Globus pallidus (tissue), 1 donor: ENCODE measurements at regions not wholly inside any gene's neighbourhood (a gene's known extent, or its start where the extent isn't known, plus 50 kb on each side); places are given as distances from the start of the nearest gene placed in this dataset.

Experiments used
- DNase-seq: peaks from one replicate; pipeline ENCODE4 v3.0.0-alpha.2; 2015; ENCODE audit warnings: low spot score

DNA sequence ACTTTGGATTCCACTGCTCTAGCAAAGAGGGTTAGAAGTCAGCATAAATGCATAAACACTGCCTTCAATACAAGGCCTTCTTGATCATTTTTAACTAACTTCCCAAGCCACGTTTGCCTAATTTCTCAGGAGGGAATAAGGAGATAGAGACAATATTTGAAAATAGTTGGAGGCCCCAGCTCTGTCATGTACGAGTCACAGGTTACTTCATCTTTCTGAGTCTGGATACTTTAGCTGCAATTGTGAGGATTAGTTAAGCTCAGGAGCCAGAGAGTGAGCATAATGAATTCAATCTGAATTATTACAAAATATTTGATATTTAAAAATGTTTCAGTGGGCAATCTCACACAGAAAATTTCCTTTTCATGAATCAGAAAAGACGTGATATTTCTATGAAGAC is 298.9 kb downstream of the SHOX2 start:
- no peak for DNase-seq

GRCh38 chr3:157805538-157805937 is 300.7 kb downstream of the SHOX2 start:
- no peak for DNase-seq

- no peak for DNase-seq
Measured at GRCh38 chr3:157794771-157795170, 291.6 kb upstream of the VEPH1 start.

- no peak for DNase-seq
Measured at GRCh38 chr3:157793745-157794144, 290.5 kb upstream of the VEPH1 start.

- no peak for DNase-seq
Measured at GRCh38 chr3:157789162-157789561, 285.9 kb upstream of the VEPH1 start.

DNA sequence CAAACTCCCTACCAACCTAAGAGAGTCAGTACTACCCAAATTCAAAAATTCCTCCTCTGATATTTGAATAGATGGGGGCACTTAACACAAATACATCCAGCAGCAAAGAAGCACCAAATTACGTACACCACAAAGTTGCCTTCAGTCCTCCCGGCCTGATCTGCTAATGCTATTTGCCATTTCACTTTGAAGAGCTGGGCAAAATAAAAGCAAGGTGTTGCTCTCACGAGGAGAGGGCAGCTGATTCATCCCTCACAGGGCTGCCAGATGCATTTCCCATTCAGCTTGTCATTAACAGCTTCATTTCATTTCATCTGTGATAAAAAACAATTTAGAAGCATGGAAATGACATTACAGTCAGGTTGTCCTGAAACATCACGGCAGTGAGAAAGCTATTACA is 283.4 kb upstream of the VEPH1 start:
- no peak for DNase-seq

DNA sequence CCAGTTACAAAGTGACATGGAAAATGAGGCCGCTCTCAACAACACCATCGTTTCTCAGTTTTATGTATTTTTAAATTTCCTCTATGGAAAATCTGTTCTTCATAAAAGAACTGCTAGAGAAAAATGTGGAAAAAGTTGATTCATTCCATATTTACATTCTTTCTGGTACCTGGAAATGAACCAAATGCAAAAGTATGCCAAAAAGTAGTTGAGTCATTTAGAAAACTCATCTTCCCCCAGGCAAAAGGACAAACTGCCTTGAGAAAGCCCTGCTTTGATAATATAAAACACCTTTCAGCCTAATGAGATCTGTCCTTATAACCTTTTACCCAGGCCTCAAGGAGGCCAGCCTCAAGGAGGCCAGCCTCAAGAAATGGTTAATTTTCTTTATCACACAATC is 283.0 kb upstream of the VEPH1 start:
- DNase-seq = no peak

DNA sequence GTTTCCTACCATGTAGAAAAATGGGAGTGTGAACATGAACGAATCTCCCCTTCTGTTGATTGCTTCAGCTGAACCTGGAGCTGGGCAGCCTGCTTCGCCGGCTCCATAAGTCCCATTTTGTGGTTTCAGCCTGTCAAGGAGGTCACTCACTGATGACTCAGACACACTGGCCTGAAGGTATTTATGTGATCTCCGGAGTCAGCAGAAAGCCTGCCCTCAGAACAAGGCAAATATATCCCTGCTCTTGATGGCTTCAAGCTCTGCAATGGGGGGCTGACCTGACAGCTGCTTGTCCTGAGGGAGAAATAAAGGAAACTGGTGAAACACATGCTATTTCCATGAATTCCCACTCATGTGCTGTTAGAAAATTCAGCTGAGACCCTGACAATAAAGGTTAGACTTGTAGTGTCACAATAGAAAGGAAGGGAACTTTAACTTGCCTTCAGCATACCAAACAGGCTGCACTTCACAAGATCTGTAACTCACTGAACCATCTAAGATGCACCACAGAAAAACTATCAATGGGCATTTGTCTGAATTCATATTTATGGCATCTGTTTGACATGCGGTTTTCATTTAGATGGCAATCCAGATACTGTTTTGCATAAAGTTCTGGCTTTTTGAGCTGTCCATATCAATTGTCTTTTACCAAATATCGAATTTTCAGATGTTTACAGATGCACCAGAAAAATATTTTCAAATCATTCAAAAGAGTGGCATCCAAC is 282.0 kb upstream of the VEPH1 start:
- no peak for DNase-seq

GRCh38 chr3:157782236-157782635 is 279.0 kb upstream of the VEPH1 start:
- DNase-seq = no peak

GRCh38 chr3:157776861-157777260 is 273.6 kb upstream of the VEPH1 start:
- DNase-seq = no peak

- no peak for DNase-seq
Measured at GRCh38 chr3:157775446-157775845, 272.2 kb upstream of the VEPH1 start.

DNA sequence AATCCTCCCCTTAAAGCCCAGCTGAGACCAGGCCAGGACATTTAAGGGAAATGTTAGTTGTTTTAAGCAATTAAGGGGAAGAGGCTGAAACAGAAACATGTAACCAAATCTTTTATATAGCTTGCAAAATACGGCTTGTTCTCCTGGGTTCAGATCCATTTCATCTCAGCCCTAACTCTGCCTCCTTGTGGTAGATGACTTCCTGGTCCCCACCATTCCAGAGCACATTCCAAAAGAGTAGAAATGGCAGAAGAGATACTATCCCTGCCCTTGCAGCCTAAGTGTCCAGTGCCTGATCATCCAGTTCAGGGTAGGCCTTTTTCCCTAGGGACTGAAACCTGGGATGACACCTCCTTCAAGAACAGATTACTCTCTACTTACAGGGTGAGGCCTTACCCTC is 266.2 kb upstream of the VEPH1 start:
- DNase-seq = no peak

GRCh38 chr3:157767607-157768006 is 264.4 kb upstream of the VEPH1 start:
- DNase-seq = no peak

GRCh38 chr3:157763644-157764043 is 260.4 kb upstream of the VEPH1 start:
- DNase-seq = no peak

- DNase-seq = no peak
Measured at GRCh38 chr3:157759311-157759710, 256.1 kb upstream of the VEPH1 start.

DNA sequence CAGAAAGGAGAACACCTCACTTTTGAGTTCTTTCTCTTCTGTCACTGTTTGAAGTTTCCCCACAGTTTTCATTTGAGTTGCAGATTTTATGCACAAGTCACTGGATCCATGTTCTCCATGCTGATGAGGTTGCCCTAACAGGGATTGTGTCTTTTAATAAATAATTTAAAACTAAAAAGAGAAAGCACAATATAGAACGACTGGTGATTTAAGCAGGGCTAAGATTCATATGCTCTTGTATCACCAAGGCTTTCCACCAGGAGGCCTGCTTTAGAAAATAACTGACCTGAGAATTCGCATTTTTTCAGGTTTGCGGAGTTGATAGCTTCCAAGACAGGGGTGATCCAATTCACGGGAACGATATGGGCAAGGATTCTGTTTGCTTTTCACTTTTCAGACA is 252.0 kb upstream of the VEPH1 start:
- DNase-seq = no peak

- no peak for DNase-seq
Measured at GRCh38 chr3:157754451-157754850, 251.2 kb upstream of the VEPH1 start.

- DNase-seq = no peak
Measured at GRCh38 chr3:157753787-157754136, 250.5 kb upstream of the VEPH1 start.

- no peak for DNase-seq
Measured at GRCh38 chr3:157752956-157753786, 250.0 kb upstream of the VEPH1 start.

DNA sequence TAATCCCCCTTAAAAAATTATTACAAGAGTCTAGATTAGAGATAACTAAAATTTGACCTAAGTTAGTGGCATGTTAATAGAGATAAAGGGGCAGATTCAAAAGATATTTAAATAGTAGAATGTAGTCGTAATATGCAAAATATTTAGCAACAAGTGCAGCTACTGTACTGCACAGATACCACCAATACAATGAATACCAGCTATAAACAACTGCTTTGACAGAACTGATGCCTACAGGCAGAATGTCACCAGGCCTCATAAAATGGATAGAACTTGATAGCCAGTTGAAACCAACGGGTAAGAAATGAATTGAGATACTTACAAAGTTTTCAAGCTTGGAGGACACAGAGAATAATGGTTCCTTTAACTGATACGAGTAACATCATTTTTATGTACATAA is 249.3 kb upstream of the VEPH1 start:
- DNase-seq = no peak

DNA sequence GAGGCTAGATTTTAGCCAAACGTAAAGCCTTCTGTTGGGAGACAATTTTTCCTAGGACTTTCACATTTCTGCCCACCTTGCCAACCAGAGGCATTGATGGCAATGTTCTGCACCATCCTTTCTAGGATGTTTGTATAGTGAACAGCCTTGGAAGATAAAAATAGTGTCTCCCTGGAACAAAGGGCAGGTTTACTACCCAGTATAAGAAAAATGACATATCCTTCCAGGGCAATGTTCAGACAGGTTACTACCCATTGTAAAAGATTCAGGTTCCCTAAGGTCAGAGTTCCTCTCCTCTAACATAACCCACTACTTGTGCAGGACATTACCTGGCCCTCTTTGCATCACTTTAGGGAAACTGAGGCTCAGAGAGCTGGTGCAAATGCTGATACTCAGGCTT is 248.2 kb upstream of the VEPH1 start:
- no peak for DNase-seq

- DNase-seq = no peak
Measured at GRCh38 chr3:157746391-157746790, 243.2 kb upstream of the VEPH1 start.

DNA sequence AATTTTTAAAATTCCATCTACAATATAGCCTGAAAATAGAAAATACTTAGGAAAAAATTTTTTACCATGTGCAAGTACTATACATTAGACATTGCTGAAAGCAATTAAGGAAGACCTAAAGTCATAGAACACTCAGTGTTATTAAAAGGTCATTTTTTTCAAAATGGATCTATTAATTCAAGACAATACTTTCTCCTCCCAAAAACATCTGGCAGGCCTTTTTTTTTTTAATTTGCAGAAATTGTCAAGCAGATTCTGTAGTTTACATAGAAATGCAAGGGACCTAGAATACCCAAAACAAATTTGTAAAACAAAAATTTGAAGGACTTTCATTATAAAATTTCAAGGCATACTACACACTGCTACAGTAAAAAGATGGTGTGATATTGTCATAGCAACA is 238.4 kb upstream of the VEPH1 start:
- DNase-seq = no peak

- DNase-seq = no peak
Measured at GRCh38 chr3:157738441-157738840, 235.2 kb upstream of the VEPH1 start.
